Parathyroid adenoma (tissue), 2 donors: ENCODE measurements at regions not wholly inside any gene's neighbourhood (a gene's known extent, or its start where the extent isn't known, plus 50 kb on each side); places are given as distances from the start of the nearest gene placed in this dataset.

Experiments
- H2AFZ ChIP-seq: fragments of 300-600 bp; sonication (generic); one replicate; pipeline ENCODE4 v1.7.0; 2017; ENCODE audit warnings: antibody characterized with exemption, mild to moderate bottlenecking
- H3K27ac ChIP-seq: fragments of 300-600 bp; sonication (generic); one replicate; pipeline ENCODE4 v1.7.0; 2017
- H3K27me3 ChIP-seq: fragments of 300-600 bp; sonication (generic); one replicate; pipeline ENCODE4 v1.7.0; 2017; ENCODE audit warnings: low read length; ENCODE audit not compliant: control insufficient read depth, insufficient read depth
- H3K36me3 ChIP-seq: fragments of 300-600 bp; sonication (generic); one replicate; pipeline ENCODE4 v1.7.0; 2017; ENCODE audit warnings: low read length; ENCODE audit not compliant: control insufficient read depth, insufficient read depth
- H3K4me1 ChIP-seq: fragments of 300-600 bp; sonication (generic); one replicate; pipeline ENCODE4 v1.7.0; 2017; ENCODE audit warnings: control low read depth
- H3K4me2 ChIP-seq: fragments of 300-600 bp; sonication (generic); one replicate; pipeline ENCODE4 v1.7.0; 2017; ENCODE audit warnings: low read length
- H3K4me3 ChIP-seq: fragments of 300-600 bp; sonication (generic); one replicate; pipeline ENCODE4 v1.7.0; 2017; ENCODE audit warnings: low read depth, low read length
- H3K79me2 ChIP-seq: fragments of 300-600 bp; sonication (generic); one replicate; pipeline ENCODE4 v1.7.0; 2017; ENCODE audit warnings: control low read depth
- H3K9ac ChIP-seq: fragments of 300-600 bp; sonication (generic); one replicate; pipeline ENCODE4 v1.7.0; 2017; ENCODE audit warnings: mild to moderate bottlenecking
- H3K9me3 ChIP-seq: fragments of 300-600 bp; sonication (generic); one replicate; pipeline ENCODE4 v1.7.0; 2017; ENCODE audit warnings: low read length; ENCODE audit not compliant: control insufficient read depth
- CTCF ChIP-seq: fragments of 300-600 bp; sonication (generic); IDR thresholded peaks from one replicate; pipeline ENCODE4 v1.7.0; 2017; ENCODE audit warnings: antibody characterized with exemption, mild to moderate bottlenecking
- donor health status: primary hyperparathyroidism.

DNA sequence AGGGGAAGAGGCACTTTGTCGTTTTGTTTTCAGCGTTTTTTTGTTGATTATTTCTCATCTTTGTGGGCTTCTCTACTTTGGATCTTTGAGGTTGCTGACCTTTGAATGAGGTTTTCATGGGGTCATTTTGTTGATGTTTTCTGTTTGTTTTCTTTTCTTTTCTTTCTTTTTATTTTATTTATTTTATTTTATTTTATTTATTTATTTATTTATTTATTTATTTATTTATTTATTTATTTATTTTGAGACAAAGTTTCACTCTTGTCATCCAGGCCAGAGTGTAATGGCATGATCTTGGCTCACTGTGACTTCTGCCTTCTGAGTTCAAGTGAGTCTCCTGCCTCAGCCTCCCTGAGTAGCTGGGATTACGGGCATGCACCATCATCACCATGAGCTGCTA lies 946.7 kb downstream of the TLE4 start:
- no peaks in the 10 kb centered on the region for H3K36me3 ChIP-seq
- TF ChIP-seq CTCF, result no peak

GRCh38 chr9:80516679-80517078 lies 944.9 kb downstream of the TLE4 start:
- Histone ChIP-seq H2AFZ (no peak overlapping the region), H3K4me1 (no peaks in the 10 kb centered on the region), H3K4me2 (no peak overlapping the region), H3K79me2 (no peaks in the 10 kb centered on the region), H3K4me3 (no peak overlapping the region), H3K9me3 (no peaks in the 10 kb centered on the region), H3K36me3 (no peaks in the 10 kb centered on the region), H3K27ac (no peak overlapping the region), H3K9ac (no peak overlapping the region), H3K27me3 (no peaks in the 10 kb centered on the region)
- no peak for TF ChIP-seq CTCF

More for the DNA sequence above, 946.7 kb downstream of the TLE4 start:
- no peak overlapping the region for H3K9ac ChIP-seq
- no peak overlapping the region for H3K4me2 ChIP-seq
- H3K27ac ChIP-seq, result no peak overlapping the region
- H3K9me3 ChIP-seq, result no peaks in the 10 kb centered on the region
- no peaks in the 10 kb centered on the region for H3K4me1 ChIP-seq
- H3K4me3 ChIP-seq, result no peak overlapping the region
- H2AFZ ChIP-seq, result no peak overlapping the region
- no peaks in the 10 kb centered on the region for H3K27me3 ChIP-seq
- no peaks in the 10 kb centered on the region for H3K79me2 ChIP-seq

- no peak overlapping the region for H3K27ac ChIP-seq
- H3K9ac ChIP-seq, result no peak overlapping the region
- H2AFZ ChIP-seq, result no peak overlapping the region
- TF ChIP-seq CTCF, result no peak
- H3K27me3 ChIP-seq, result no peaks in the 10 kb centered on the region
- no peaks in the 10 kb centered on the region for H3K79me2 ChIP-seq
- no peak overlapping the region for H3K4me3 ChIP-seq
- H3K36me3 ChIP-seq, result no peaks in the 10 kb centered on the region
- no peaks in the 10 kb centered on the region for H3K4me1 ChIP-seq
- H3K9me3 ChIP-seq, result no peaks in the 10 kb centered on the region
- H3K4me2 ChIP-seq, result no peak overlapping the region
Observed at GRCh38 chr9:80509358-80509757, 937.6 kb downstream of the TLE4 start.

DNA sequence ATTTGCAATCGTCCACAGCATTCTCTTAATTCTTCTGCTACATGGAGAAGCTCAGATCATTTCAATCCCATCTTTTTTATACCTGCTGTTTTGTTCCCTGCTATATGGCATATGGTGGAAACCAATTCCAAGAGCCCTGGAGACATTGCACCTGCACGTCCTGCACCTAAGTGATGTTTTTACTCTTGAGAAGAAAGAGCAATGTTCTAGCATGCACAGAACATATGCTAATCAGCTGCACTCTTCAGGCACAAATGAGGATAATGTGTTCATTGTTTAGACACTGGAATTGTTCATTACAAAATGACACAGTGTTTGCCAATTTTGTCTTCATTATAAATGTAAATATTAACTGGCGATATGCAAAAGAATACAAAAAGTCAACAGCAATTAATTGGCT lies 935.8 kb downstream of the TLE4 start:
- H3K9me3 ChIP-seq, result no peaks in the 10 kb centered on the region
- H3K4me2 ChIP-seq, result no peak overlapping the region
- H3K36me3 ChIP-seq, result no peaks in the 10 kb centered on the region
- H3K27me3 ChIP-seq, result no peaks in the 10 kb centered on the region
- no peak for TF ChIP-seq CTCF
- H3K9ac ChIP-seq, result no peak overlapping the region
- no peaks in the 10 kb centered on the region for H3K4me1 ChIP-seq
- H3K4me3 ChIP-seq, result no peak overlapping the region
- H2AFZ ChIP-seq, result no peak overlapping the region
- no peaks in the 10 kb centered on the region for H3K79me2 ChIP-seq
- no peak overlapping the region for H3K27ac ChIP-seq

DNA sequence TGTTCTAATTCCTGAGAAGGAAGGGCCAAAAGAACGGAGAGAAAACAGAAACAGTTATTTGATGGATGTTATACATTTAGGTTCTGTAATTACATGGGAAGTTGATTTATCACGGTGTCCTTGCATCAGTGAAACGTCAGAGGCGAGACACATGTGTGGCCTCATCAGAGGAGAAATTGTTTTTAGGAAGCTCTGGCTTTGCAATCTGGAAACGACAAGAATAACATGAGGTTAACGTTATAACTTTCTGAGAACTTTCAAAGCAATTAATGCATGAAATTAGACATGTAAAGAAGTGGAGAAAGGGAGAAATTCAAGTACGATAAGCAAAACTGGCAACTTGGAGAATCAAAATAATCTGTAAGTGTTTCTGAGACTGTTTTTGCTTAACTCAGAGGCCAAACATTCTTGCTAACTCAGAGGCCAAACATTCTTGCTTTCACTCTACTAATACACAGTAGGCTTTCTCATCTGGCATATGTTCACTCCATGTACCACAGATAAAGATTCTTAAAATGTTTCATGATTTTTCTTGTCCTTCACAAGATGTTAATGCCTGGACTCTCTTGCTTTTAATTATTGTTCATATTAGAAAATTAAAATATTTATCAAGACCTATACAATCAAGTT lies 933.0 kb downstream of the TLE4 start:
- no peak overlapping the region for H3K4me3 ChIP-seq

More for the DNA sequence above, 933.0 kb downstream of the TLE4 start:
- H3K79me2 ChIP-seq, result no peaks in the 10 kb centered on the region
- no peaks in the 10 kb centered on the region for H3K9me3 ChIP-seq
- H3K27me3 ChIP-seq, result no peaks in the 10 kb centered on the region
- H3K4me1 ChIP-seq, result no peaks in the 10 kb centered on the region
- H2AFZ ChIP-seq, result no peak overlapping the region
- no peak overlapping the region for H3K4me2 ChIP-seq
- H3K9ac ChIP-seq, result no peak overlapping the region
- H3K27ac ChIP-seq, result no peak overlapping the region
- no peaks in the 10 kb centered on the region for H3K36me3 ChIP-seq
- TF ChIP-seq CTCF, result no peak
